Kidney epithelial cell (primary cell): ENCODE measurements at regions not wholly inside any gene's neighbourhood (a gene's known extent, or its start where the extent isn't known, plus 50 kb on each side); places are given as distances from the start of the nearest gene placed in this dataset.

Source experiments
- DNase-seq: peaks from one replicate; pipeline ENCODE4 v3.0.0-alpha.2; 2010; ENCODE audit warnings: low read depth
- H3K27me3 ChIP-seq: 2 replicates; pipeline ENCODE4 v1.6.0; 2011; ENCODE audit warnings: low read length; ENCODE audit not compliant: control insufficient read depth, insufficient read depth
- H3K36me3 ChIP-seq: 2 replicates; pipeline ENCODE4 v1.5.1; 2011; ENCODE audit warnings: low read length; ENCODE audit not compliant: control insufficient read depth, insufficient read depth
- H3K4me3 ChIP-seq: 2 replicates; pipeline ENCODE4 v1.5.1; 2011; ENCODE audit warnings: low read depth, mild to moderate bottlenecking, control low read depth, low read length
- CTCF ChIP-seq: IDR thresholded peaks from 2 replicates; pipeline ENCODE4 v1.5.1; 2011; ENCODE audit warnings: mild to moderate bottlenecking, moderate library complexity, low read length, control low read depth, inconsistent platforms; ENCODE audit not compliant: insufficient read depth, poor library complexity, severe bottlenecking

GRCh38 chr6:67591910-67592309, 1043.2 kb upstream of the ADGRB3 start:
- H3K27me3 ChIP-seq: no peaks in the 10 kb centered on the region
- H3K4me3 ChIP-seq: no peak overlapping the region
- DNase-seq: no peak
- H3K36me3 ChIP-seq: no peaks in the 10 kb centered on the region
- no peak for TF ChIP-seq CTCF

GRCh38 chr6:67567842-67568241, 1067.2 kb upstream of the ADGRB3 start:
- no peak overlapping the region for H3K4me3 ChIP-seq
- no peak for DNase-seq
- no peak for TF ChIP-seq CTCF
- no peaks in the 10 kb centered on the region for H3K36me3 ChIP-seq
- no peaks in the 10 kb centered on the region for H3K27me3 ChIP-seq

GRCh38 chr6:67563671-67564070, 1071.4 kb upstream of the ADGRB3 start:
- Histone ChIP-seq H3K36me3 (no peaks in the 10 kb centered on the region), H3K27me3 (no peaks in the 10 kb centered on the region), H3K4me3 (no peak overlapping the region)
- DNase-seq: no peak
- TF ChIP-seq CTCF: no peak

- no peak for TF ChIP-seq CTCF
- H3K27me3 ChIP-seq: no peaks in the 10 kb centered on the region
Measured at GRCh38 chr6:67560068-67560467, 1075.0 kb upstream of the ADGRB3 start.

GRCh38 chr6:67558985-67559384, 1076.1 kb upstream of the ADGRB3 start:
- no peak overlapping the region for H3K4me3 ChIP-seq
- no peak for TF ChIP-seq CTCF
- no peaks in the 10 kb centered on the region for H3K27me3 ChIP-seq
- no peak for DNase-seq
- no peaks in the 10 kb centered on the region for H3K36me3 ChIP-seq

More at GRCh38 chr6:67560068-67560467, 1075.0 kb upstream of the ADGRB3 start:
- H3K36me3 ChIP-seq: no peaks in the 10 kb centered on the region
- H3K4me3 ChIP-seq: no peak overlapping the region
- DNase-seq: no peak

GRCh38 chr6:67544851-67545452, 1090.1 kb upstream of the ADGRB3 start:
- Histone ChIP-seq H3K36me3 (no peaks in the 10 kb centered on the region), H3K27me3 (no peaks in the 10 kb centered on the region), H3K4me3 (no peak overlapping the region)
- no peak for DNase-seq
- no peak for TF ChIP-seq CTCF
